Neutrophil (primary cell): ENCODE measurements at regions not wholly inside any gene's neighbourhood (a gene's known extent, or its start where the extent isn't known, plus 50 kb on each side); places are given as distances from the start of the nearest gene placed in this dataset.

Source experiments
- H3K27ac ChIP-seq: fragments of 200-600 bp; sonication (generic); 2 replicates; pipeline ENCODE4 v1.5.1; 2016; ENCODE audit warnings: mild to moderate bottlenecking, moderate library complexity
- H3K27me3 ChIP-seq: fragments of 200-600 bp; sonication (generic); 2 replicates; pipeline ENCODE4 v1.6.0; 2016; ENCODE audit warnings: mild to moderate bottlenecking
- H3K36me3 ChIP-seq: fragments of 200-600 bp; sonication (generic); 2 replicates; pipeline ENCODE4 v1.5.1; 2017
- H3K4me1 ChIP-seq, 2 experiments: fragments of 200-600 bp in 1 of 2; sonication (generic) in 1 of 2; 1 replicate in 1 of 2; 2 replicates in 1 of 2; pipeline versions ENCODE4 v1.5.1 to v1.6.1; 2013 to 2016; ENCODE audit warnings: low read depth in 1 of 2, low read length in 1 of 2, mild to moderate bottlenecking in 1 of 2, moderate library complexity in 1 of 2; ENCODE audit not compliant: control insufficient read depth in 1 of 2, insufficient read depth in 1 of 2
- H3K4me3 ChIP-seq, 2 experiments: fragments of 200-600 bp in 1 of 2; sonication (generic) in 1 of 2; 1 replicate in 1 of 2; 2 replicates in 1 of 2; pipeline ENCODE4 v1.5.1; 2013 to 2016; ENCODE audit warnings: low read depth in 1 of 2, low read length in 1 of 2, mild to moderate bottlenecking in 1 of 2, moderate library complexity in 1 of 2
- H3K9me3 ChIP-seq: fragments of 200-600 bp; sonication (generic); 2 replicates; pipeline ENCODE4 v1.5.1; 2016
- CTCF ChIP-seq: fragments of 200-600 bp; sonication (generic); IDR thresholded peaks from 2 replicates; pipeline ENCODE4 v1.5.1; 2016; ENCODE audit warnings: antibody characterized with exemption

GRCh38 chr11:116272181-116272789 lies 500.5 kb downstream of the BUD13 start:
- Histone ChIP-seq H3K36me3 (no peaks in the 10 kb centered on the region), H3K27ac (no peak overlapping the region), H3K4me3 (no peak overlapping the region), H3K4me1 (peaks cover 0 to 5% of the 10 kb centered on the region in 2 experiments), H3K27me3 (no peaks in the 10 kb centered on the region), H3K9me3 (no peaks in the 10 kb centered on the region)
- no peak for TF ChIP-seq CTCF

GRCh38 chr11:116271479-116271878 lies 501.3 kb downstream of the BUD13 start:
- H3K4me3 ChIP-seq: no peak overlapping the region
- H3K36me3 ChIP-seq: no peaks in the 10 kb centered on the region

GRCh38 chr11:116267146-116267545 lies 505.6 kb downstream of the BUD13 start:
- no peaks in the 10 kb centered on the region for H3K4me1 ChIP-seq
- no peaks in the 10 kb centered on the region for H3K36me3 ChIP-seq
- no peak for TF ChIP-seq CTCF
- no peak overlapping the region for H3K27ac ChIP-seq
- no peaks in the 10 kb centered on the region for H3K27me3 ChIP-seq
- H3K9me3 ChIP-seq: no peaks in the 10 kb centered on the region
- no peak overlapping the region for H3K4me3 ChIP-seq

More at GRCh38 chr11:116271479-116271878, 501.3 kb downstream of the BUD13 start:
- H3K9me3 ChIP-seq: no peaks in the 10 kb centered on the region
- peaks cover 0 to 2% of the 10 kb centered on the region in 2 experiments for H3K4me1 ChIP-seq
- TF ChIP-seq CTCF: no peak
- no peaks in the 10 kb centered on the region for H3K27me3 ChIP-seq
- no peak overlapping the region for H3K27ac ChIP-seq

GRCh38 chr11:116263770-116264169 lies 509.0 kb downstream of the BUD13 start:
- H3K27ac ChIP-seq: no peak overlapping the region
- no peaks in the 10 kb centered on the region for H3K27me3 ChIP-seq
- H3K36me3 ChIP-seq: no peaks in the 10 kb centered on the region
- no peak overlapping the region for H3K4me3 ChIP-seq
- no peak for TF ChIP-seq CTCF
- H3K4me1 ChIP-seq: no peaks in the 10 kb centered on the region
- no peaks in the 10 kb centered on the region for H3K9me3 ChIP-seq

GRCh38 chr11:116263019-116263418 lies 509.8 kb downstream of the BUD13 start:
- no peaks in the 10 kb centered on the region for H3K27me3 ChIP-seq
- H3K4me1 ChIP-seq: no peaks in the 10 kb centered on the region

More at GRCh38 chr11:116263019-116263418, 509.8 kb downstream of the BUD13 start:
- no peaks in the 10 kb centered on the region for H3K9me3 ChIP-seq
- no peaks in the 10 kb centered on the region for H3K36me3 ChIP-seq
- TF ChIP-seq CTCF: no peak
- H3K4me3 ChIP-seq: no peak overlapping the region
- H3K27ac ChIP-seq: no peak overlapping the region
